ENCODE measurements at regions not wholly inside any gene's neighbourhood (a gene's known extent, or its start where the extent isn't known, plus 50 kb on each side); places are given as distances from the start of the nearest gene placed in this dataset.
A peak's percentile ranks its signal among the peaks of the same experiment; 100 is the strongest.

DNA sequence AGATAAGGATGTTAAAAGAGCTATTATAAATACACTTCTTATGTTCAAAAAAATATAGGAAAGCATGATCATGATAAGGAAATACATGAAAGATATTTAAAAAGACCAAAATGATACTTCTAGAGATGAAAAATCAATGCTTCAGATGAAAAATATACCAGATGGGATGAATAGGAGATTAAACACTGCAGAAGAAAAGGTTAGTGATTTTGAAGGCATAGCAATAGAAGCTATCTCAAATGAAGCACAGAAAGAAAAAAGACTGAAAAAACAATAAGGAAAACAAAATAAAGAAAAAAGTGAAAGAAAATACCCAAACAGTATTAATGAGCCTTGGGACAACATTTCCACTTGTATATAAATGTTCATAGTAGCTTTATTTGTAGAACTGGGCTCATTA, 80.7 kb upstream of the LEF1 start:
- DNase-seq (ENCODE audit: low read depth) = no peak
- no peak overlapping the region for H3K4me3 ChIP-seq (ENCODE audit: low read length)
- TF ChIP-seq, protein P1, sequence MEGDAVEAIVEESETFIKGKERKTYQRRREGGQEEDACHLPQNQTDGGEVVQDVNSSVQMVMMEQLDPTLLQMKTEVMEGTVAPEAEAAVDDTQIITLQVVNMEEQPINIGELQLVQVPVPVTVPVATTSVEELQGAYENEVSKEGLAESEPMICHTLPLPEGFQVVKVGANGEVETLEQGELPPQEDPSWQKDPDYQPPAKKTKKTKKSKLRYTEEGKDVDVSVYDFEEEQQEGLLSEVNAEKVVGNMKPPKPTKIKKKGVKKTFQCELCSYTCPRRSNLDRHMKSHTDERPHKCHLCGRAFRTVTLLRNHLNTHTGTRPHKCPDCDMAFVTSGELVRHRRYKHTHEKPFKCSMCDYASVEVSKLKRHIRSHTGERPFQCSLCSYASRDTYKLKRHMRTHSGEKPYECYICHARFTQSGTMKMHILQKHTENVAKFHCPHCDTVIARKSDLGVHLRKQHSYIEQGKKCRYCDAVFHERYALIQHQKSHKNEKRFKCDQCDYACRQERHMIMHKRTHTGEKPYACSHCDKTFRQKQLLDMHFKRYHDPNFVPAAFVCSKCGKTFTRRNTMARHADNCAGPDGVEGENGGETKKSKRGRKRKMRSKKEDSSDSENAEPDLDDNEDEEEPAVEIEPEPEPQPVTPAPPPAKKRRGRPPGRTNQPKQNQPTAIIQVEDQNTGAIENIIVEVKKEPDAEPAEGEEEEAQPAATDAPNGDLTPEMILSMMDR (conservative IDR thresholded peaks at IDR 0.05; ENCODE audit: low read length) = no peak

DNA sequence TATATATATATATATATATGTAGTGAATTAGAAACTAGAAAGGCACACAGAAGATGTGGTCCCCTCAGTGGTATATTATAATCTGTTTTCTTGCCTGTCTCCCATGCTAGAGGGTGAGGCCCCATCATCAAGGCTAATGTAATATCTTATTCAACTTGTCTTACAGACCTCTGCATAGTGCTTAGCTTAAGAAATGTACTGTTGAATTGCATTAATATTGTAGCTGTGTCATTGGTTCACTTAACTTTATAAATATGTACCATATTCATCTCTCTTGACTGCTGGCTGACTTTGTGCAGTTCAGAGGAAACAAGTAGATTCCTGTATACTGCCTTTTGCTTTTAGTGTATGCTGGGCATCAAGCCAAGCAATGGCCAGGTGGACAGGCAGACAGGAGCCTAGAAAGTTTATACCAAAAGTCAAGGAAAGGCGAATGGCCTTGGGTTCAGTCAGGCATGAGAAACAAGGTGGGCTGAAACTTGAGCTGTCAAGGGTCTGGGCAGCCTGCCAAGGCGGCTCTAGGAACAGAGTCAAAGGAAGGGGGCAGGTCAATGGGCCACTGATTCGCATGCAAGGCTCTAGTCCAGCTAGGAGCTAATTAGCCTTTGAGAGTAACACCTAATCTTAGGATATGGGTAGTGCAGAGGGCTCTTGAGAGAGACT, 78.8 kb upstream of the LEF1 start:
- TF ChIP-seq, protein P1 (conservative IDR thresholded peaks at IDR 0.05; ENCODE audit: low read length) = no peak
- DNase-seq (ENCODE audit: low read depth) = no peak
- H3K4me3 ChIP-seq (ENCODE audit: low read length) = no peak overlapping the region

DNA sequence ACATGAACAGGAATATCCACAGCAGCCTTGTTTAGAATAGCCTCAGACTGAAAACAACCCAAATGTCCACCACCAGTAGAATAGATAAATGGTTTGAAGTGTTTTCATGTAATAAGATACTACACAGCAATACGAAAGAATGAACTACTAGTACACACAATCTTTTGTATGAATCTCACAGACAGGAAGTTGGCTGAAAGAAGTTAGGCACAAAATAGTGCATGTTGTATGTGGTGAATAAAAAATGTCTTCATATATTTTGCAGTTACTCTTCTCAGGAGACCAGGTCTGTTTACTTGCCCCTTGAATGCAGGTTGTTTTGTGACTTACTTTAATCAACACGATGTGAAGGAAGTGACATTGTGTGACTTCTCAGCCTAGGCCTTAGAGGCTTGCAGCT, 75.9 kb upstream of the LEF1 start:
- DNase-seq (ENCODE audit: low read depth) = no peak
- TF ChIP-seq, protein P1 (conservative IDR thresholded peaks at IDR 0.05; ENCODE audit: low read length) = no peak
- H3K4me3 ChIP-seq (ENCODE audit: low read length) = no peak overlapping the region

DNA sequence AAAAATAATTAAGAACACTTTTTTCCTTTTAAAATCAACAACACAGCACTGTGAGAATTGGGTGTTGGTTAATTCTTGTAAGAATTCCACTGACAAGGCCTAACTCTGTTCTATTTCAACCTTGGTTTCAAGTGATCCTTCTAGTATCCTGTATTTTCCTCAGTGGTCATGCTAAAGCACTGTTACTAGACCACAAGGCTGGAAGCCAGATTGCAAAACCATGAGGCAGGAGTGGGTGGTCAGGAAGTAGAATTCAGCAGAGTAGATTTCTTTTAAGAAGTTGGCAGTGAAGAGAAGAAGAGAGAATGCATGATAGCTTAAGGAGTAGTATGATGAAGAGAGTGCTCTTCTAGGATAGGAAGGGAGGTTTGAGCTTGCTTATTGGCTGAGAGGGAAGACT, 71.6 kb upstream of the LEF1 start:
- H3K4me3 ChIP-seq (ENCODE audit: low read length) = no peak overlapping the region
- TF ChIP-seq, protein P1 (conservative IDR thresholded peaks at IDR 0.05; ENCODE audit: low read length) = no peak
- DNase-seq (ENCODE audit: low read depth) = peak; percentile 19

DNA sequence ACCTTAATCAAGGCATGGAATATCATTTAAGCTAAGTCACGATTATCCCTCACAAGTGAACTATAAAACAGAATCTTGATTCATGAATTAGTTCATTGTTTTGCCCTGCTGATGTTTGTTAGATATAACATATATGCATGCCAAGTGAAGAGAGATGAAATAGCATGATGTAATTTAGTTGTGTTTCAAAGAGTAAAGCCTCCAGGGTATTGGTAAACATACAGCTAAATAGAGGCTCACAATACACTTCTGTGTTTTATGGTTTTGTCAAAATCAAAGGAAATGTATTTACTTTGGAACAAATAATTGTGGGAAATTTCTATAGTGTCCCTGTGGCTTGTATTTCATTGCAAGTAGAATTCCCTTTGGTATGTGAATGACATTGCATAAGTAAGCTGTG, 69.0 kb upstream of the LEF1 start:
- DNase-seq (ENCODE audit: low read depth) = no peak

DNA sequence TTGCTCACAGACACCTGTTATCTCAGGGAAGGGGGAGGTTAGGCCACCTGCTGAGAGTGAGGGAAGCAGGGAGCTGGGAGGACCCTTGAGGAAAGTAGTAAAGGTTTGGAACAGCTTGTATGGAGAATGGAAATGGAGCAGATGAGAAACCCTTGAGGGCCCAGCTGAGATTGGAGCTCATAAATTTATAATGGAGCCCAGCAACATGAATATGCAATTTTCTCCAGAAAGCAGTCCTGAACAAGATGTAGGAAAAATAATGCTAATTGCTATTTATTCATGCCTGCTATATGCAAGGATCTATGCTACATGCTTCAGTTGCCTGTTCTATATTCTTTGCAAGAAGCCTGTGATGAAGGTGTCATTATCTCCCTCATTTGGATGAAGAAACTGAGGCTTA, 67.5 kb upstream of the LEF1 start:
- no peak for DNase-seq (ENCODE audit: low read depth)
- TF ChIP-seq, protein P1 (conservative IDR thresholded peaks at IDR 0.05; ENCODE audit: low read length) = no peak
- H3K4me3 ChIP-seq (ENCODE audit: low read length) = no peak overlapping the region

More for the DNA sequence above, 69.0 kb upstream of the LEF1 start:
- TF ChIP-seq, protein P1 (conservative IDR thresholded peaks at IDR 0.05; ENCODE audit: low read length) = no peak
- no peak overlapping the region for H3K4me3 ChIP-seq (ENCODE audit: low read length)

DNA sequence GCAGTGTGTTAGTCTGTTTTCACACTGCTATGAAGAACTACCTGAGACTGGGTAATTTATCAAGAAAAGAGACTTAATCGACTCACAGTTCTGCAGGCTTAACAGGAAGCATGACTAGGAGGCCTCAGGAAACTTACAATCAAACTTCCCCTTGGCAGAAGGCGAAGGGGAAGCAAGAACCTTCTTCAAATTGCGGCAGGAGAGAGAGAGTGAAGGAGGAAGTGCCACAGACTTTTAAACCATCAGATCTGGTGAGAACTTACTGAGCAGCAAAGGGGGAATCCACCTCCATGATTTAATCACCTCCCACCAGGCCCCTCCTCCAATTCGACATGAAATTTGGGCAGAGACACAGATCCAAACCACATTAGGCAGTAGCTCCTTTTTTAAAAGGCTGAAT, 59.2 kb upstream of the LEF1 start:
- TF ChIP-seq, protein P1 (conservative IDR thresholded peaks at IDR 0.05; ENCODE audit: low read length) = no peak
- H3K4me3 ChIP-seq (ENCODE audit: low read length) = no peak overlapping the region
- DNase-seq (ENCODE audit: low read depth) = no peak

All from AG10803 (cell line).